CD1c-positive myeloid dendritic cell (primary cell): ENCODE measurements at regions not wholly inside any gene's neighbourhood (a gene's known extent, or its start where the extent isn't known, plus 50 kb on each side); places are given as distances from the start of the nearest gene placed in this dataset.

Experiments
- DNase-seq: peaks from one replicate; pipeline ENCODE4 v3.0.0-alpha.2; 2016; ENCODE audit errors: extremely low spot score

- DNase-seq = no peak
Observed at GRCh38 chr14:98458702-98459101, 813.3 kb downstream of the BCL11B start.

- no peak for DNase-seq
Observed at GRCh38 chr14:98462908-98463307, 809.1 kb downstream of the BCL11B start.

- DNase-seq = no peak
Observed at GRCh38 chr14:98466807-98467206, 805.2 kb downstream of the BCL11B start.

- DNase-seq = no peak
Observed at GRCh38 chr14:98470663-98471062, 801.3 kb downstream of the BCL11B start.

- DNase-seq = no peak
Observed at GRCh38 chr14:98474900-98475299, 797.1 kb downstream of the BCL11B start.

- DNase-seq = no peak
Observed at GRCh38 chr14:98477935-98478334, 794.1 kb downstream of the BCL11B start.

- no peak for DNase-seq
Observed at GRCh38 chr14:98489115-98489514, 782.9 kb downstream of the BCL11B start.

GRCh38 chr14:98494582-98494981 lies 777.4 kb downstream of the BCL11B start:
- DNase-seq = no peak

- no peak for DNase-seq
Observed at GRCh38 chr14:98498019-98498885, 773.7 kb downstream of the BCL11B start.

- DNase-seq = no peak
Observed at GRCh38 chr14:98501335-98501734, 770.7 kb downstream of the BCL11B start.

- DNase-seq = no peak
Observed at GRCh38 chr14:98501836-98502235, 770.2 kb downstream of the BCL11B start.

- no peak for DNase-seq
Observed at GRCh38 chr14:98503086-98503815, 768.7 kb downstream of the BCL11B start.

GRCh38 chr14:98507264-98507663 lies 764.7 kb downstream of the BCL11B start:
- no peak for DNase-seq

GRCh38 chr14:98510392-98510791 lies 761.6 kb downstream of the BCL11B start:
- no peak for DNase-seq

GRCh38 chr14:98512501-98513251 lies 759.3 kb downstream of the BCL11B start:
- DNase-seq = no peak

- no peak for DNase-seq
Observed at GRCh38 chr14:98513558-98513957, 758.4 kb downstream of the BCL11B start.

GRCh38 chr14:98514016-98514415 lies 758.0 kb downstream of the BCL11B start:
- DNase-seq = no peak

GRCh38 chr14:98536256-98536655 lies 735.7 kb downstream of the BCL11B start:
- DNase-seq = no peak

GRCh38 chr14:98542316-98542715 lies 729.7 kb downstream of the BCL11B start:
- no peak for DNase-seq

- DNase-seq = no peak
Observed at GRCh38 chr14:98543074-98543473, 728.9 kb downstream of the BCL11B start.

GRCh38 chr14:98544174-98544573 lies 727.8 kb downstream of the BCL11B start:
- DNase-seq = no peak

- DNase-seq = no peak
Observed at GRCh38 chr14:98545181-98545580, 726.8 kb downstream of the BCL11B start.
